ENCODE measurements at regions not wholly inside any gene's neighbourhood (a gene's known extent, or its start where the extent isn't known, plus 50 kb on each side); places are given as distances from the start of the nearest gene placed in this dataset.

DNA sequence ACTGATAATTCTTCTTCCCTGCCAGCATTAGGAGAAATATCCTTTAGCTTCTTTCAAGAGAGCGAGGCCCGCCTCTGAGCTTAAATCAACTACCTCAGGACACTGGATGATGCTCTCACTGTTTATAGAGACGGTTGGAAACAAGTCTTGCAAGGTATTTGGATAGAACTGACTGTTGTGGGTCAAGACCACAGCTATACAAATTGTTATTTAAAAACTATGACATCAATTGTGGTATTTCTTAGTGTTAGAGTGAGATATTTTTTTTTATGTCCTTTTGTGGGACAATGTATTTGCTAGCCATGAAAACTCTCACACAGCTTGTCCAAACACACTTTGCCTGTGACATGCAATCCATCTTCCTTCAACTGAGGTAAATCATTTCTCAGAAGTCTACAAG is 136.3 kb upstream of the PHACTR1 start:
- no peak for DNase-seq (ENCODE audit: low read depth)

DNA sequence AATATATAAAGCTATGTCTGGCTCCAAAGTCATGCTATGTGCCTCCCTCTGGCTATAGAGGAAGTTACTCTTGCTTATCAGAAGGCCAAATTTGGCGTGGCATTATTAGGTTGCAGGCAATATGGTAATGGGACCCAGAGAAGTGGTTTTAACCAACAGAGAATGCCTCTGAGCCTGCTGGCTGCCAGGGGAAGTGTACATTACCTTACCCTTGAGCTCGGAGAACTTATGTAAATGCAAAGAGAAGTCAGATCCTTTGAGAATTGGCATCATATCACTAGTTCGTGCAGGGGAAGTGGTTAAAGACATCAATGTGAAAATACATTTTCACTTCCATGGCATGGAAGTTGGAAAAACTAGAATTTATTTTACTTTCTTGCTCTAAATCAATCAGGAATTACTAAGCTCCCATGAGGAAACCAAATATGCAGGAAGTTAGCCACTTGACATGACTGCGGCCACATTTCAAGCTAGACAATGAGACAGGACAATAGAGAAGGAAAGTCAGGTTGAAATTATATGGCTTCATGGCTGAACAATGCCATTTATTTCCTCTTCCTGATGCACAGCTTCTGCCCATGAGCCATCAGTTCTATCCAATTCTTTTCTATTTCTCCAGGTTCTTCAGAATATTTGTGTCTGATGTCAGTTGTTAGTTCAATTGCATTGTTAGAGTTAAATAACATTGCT is 134.0 kb upstream of the PHACTR1 start:
- DNase-seq (ENCODE audit: low read depth), result no peak

DNA sequence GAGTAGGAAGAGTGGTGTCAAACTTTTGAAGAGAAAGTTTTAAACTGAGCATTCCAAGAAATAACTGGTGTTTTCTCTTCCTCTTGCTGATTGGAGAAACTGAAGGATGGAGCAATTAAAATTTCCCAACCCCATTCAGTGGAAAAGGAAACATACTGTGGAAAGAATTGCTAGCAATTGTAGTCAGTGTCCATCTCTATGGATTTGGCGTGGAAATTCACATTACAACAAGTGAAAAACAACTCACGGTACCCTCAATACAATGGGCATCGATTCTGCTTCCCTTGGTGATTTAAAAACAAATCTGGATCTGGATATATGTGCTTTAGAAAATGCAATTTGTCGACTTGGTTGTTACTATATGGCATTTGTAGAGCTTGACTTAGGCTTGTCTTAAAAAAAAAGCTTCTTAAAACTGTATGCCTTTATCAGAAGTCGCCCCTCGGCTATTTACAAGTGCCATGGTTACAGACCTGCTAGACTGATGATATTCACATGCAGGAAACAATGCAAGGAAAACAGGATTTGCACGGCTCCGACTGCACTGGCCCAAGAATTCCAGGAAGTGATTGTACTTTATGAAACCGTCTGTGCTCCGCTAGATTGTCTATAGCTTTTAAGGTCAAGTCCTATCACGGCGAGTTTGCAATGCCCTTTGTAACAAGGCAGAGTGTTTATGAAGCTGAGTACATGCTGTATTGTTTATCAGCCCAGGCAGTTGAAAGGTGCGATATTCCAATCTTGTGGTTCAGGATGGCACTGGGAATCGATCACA is 131.7 kb upstream of the PHACTR1 start:
- DNase-seq (ENCODE audit: low read depth), result no peak

DNA sequence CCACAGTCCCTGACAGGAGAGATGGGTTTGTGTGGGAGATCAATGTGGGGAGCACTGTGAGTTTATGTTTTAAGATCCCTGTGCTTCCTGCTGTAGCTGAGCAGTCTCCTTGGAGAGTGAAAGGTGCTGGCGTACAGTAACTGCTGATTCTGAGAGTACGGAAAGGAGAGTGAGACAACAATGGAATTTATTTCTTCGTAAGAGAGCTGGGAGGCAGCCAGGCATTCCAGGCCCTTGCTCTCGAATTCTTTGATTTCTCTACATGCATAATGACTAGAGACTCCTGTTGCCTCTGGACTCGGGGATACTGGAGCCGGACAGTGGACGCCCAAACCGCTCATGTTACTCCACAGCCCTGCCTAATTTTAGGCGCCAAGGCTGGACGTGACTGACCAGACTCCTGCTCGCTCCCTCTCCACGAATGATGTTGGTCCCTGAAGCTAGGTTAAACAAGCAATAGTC is 131.0 kb upstream of the PHACTR1 start:
- no peak for DNase-seq (ENCODE audit: low read depth)

DNA sequence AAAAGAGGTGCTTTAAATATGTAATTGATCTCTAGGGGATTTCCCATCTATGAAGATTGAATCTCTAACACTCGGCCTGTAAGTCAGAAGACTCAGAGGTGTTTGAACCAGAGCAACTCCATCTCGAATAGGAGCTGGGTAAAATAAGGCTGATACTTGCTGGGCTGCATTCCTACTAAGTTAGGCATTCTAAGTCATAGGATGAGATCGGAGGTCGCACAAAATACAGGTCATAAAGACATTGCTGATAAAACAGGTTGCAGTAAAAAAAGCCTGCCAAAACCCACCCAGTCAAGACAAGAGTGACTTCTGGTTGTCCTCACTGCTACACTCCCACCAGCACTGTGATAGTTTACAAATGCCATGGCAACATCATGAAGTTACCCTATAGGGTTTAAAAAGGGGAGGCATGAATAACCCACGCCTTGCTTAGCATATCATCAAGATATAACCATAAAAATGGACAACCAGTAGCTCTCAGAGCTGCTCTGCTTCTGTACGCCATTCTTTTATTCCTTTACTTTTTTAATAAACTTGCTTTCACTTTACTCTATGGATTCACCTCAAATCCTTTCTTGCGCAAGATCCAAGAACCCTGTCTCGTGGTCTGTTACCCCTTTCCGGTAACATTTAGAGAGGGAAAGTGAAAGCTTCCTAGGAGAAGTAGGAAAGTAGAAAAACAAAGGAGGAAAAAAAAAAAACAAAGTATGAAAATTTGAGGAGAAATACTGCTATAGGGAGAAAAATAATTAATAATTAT is 129.7 kb upstream of the PHACTR1 start:
- no peak for DNase-seq (ENCODE audit: low read depth)

DNA sequence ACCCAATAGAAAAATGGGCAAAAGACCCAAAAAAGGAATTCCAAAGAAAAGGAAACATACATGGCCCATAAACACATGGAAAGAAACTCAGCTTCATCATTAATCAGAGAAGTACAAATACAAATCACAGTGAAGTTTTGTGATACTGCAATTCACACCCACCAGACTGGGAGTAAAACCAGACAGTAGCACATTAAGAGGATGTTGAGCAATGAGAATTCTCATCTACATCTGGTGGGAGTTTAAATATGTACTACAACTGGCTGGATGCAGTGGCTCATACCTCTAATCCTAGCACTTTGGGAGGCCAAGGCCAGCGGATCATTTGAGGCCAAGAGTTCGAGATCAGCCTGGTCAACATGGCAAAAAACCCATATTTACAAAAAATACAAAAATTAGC is 125.7 kb upstream of the PHACTR1 start:
- no peak for DNase-seq (ENCODE audit: low read depth)

DNA sequence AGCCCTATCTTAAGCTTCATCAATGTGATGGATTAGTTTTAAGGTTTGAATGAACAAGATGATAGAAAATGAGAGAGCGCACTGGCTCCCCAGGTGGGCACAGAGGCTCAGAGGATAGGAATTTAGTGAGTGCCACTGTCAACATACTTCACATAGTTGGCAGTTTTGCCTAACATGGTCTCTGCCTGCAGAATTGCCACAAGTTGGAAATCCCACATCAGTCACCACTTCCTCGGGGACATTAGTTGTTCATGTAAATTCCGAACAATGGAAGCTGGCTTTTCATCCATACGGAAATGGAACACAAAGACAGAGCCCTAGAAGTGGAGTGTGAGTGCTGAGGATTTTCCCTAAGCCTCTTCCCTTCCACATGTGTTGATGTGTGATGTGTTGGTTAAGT is 123.9 kb upstream of the PHACTR1 start:
- DNase-seq (ENCODE audit: low read depth), result no peak

DNA sequence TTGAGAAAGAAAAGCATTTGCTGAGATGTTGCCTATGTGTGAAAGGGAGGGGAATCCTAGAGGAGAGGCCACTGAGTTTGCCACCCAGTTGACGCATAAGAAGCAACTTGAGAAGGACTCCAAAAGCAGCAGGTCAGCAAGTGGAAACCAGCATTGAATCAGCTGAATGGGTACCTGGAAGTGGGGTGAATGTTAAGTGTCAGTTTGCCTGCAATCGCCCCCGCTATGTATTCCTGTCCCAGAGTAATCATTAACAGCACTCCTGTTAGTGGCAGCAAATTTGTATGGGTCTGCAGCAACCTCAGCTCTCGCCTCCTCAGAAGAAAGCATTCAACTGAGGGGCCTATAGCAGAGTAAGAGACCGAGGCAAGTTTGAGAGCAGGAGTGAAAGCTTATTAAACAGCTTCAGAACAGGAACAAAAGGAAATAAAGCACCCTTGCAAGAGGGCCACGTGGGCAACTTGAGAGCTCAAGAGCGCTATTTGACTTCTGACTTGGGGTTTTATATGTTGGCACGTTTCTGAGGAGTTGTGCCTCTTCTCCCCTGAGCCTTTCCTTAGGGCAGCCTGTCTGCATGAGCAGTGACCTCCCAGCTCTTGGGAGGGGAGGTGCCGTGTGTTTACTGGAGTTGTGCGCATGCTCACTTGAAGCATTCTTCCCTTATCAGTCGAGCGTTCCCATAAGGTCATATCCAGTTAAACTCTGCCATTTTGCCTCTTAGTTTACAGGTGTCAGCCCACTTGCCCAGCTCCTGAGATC is 122.6 kb upstream of the PHACTR1 start:
- DNase-seq (ENCODE audit: low read depth), result no peak

DNA sequence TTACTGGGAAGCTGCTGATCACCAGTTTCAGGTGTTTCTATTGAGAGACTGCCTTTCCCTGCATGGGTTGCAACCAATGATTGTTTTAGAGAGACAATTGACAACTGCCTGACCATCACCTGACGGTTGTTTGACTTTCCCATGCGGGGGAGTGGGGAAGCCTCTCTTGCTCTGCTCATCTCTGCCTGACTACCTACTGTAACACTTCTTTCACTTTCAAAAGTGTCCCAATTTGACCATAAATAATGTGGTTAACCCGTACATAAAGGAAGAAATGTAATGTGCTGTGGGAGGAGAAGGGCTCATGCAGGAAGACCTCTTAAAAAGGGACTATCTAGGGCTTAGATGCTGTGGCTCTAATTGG is 122.1 kb upstream of the PHACTR1 start:
- DNase-seq (ENCODE audit: low read depth), result no peak

DNA sequence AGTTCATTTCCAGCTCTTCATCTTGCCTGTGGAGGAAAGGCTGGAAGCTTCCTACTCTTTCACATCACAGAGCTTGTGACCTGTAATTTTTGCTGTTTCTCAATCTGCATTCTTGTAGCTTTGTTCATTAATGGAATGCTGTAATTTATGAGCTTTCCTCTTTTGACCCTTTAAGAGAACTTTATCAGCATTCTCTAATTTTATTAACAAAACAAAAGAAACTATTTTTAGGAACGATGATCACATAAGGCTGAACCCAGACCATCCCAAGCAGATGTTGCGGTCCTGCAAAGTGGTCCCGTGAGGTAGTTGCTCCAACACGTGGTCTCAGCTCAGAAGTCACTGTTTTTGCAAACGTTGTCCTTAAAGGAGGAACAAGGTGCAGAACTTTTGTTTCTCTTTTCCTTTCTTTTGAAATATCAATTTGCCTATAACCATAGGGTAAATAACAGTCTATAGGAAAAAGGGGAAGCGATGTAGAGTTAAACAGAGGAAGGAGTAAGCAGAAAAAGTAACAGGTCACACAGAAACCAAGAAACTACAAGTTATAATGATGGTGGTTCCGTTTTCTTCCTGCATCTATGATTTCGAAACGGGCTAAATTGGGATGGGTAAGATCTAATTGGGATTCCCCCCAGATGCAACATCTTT is 121.3 kb upstream of the PHACTR1 start:
- DNase-seq (ENCODE audit: low read depth), result peak; percentile 28

DNA sequence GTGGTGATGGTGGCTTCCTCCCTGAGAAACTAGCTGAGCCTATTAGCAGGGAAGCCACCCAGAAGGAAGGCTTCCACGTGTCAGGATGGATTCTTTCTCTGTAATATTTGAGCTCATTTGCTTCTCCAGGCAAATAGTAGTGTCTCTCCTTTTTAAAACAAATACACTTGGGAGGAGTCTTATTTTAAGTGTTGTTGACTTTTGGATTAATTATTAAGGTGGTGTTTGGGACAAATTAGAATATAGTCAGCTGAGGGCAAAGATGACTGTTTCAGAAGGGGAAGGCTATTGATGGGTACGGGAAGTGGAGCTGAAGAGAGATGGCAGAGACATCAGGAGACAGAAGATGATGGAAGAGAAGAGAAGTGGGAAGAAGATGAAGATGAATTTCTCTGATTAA is 119.8 kb upstream of the PHACTR1 start:
- DNase-seq (ENCODE audit: low read depth), result no peak

DNA sequence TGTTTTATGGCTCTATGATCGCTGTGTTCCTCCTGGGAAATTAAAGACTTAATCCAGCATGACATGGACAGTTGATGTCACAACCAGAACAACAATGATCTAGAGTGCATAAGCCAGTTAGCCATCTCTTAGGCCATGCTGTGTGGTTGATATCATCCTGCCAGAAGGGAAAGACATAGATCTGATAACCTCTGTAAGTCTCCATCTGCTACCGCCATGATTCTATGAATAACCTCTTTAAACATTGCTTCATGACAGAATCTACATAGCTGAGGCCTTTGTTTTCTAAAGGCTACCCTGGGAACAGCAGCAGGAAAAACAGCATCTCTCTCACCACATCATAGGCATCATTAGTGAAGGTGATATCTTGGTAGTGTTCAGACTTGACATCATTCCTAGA is 117.6 kb upstream of the PHACTR1 start:
- DNase-seq (ENCODE audit: low read depth), result no peak

DNA sequence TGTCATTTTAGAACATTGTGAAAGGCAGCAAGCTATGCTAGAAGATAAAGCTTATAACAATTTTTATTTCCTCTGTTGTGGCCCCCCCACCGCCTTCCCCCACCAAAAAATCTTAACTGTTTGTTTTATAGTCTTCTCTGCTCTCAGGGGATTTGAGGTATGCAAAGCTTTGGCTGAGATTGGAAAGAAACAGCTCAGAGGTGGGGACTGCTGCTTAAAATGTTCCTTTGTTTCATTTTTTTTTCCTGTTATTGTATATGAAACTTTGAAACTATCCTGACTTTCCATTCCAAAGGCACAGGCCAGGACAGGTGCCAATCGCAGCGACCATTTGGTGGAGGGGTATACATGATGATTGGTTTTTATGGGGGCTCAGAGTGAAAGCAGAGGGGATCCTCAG is 114.7 kb upstream of the PHACTR1 start:
- DNase-seq (ENCODE audit: low read depth), result no peak

DNA sequence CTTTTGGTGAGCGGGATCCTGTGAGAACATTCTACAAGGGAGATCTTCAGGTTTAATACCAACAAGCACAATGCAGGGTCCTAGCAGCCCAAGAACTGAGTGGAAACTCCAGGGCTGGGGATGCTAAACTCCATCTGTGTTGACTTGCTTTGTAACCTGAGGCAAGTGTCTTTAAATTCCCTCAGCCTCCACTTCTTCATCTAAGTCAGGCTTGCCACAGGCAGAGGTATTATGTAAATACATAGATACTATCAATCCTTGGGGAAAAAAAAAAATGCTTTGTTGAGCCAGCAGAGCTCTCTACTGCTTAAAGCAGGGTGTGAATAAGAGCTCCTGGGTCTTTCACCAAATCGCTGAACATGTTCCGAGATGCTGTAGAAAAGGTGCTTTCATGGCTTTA is 114.2 kb upstream of the PHACTR1 start:
- no peak for DNase-seq (ENCODE audit: low read depth)

DNA sequence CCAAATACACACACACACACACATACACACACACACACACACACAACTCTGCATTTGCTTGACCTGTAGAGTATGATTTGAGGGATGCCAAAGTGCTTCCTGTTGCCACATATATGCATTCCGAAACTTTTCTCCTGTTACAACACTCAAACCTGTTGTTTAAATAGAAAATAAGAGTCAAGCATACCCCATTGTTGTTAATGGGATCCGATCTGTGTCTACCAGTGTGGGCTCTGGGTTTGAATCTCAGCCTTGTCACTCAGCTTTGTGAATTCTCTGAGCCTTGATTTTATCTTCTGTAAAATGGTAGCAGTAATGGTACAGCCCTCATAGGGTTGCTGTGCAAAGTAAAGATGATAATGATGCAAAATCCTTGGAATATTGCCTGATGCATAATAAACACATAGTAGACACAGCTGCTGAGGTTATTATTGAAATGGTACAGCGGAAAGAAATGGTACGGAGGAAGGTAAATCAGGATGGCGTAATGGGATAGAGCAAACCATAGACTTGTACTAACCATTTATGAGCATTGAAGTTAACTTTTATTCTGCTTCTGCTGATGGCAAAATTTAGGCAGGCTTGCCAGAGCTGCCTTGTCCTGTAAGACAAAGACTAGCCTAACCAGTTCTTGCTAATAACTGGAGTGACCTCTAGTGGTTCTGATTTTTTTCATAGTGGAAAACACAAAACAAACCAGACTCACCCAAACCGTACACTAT is 113.5 kb upstream of the PHACTR1 start:
- peak; percentile 66 for DNase-seq (ENCODE audit: low read depth)

DNA sequence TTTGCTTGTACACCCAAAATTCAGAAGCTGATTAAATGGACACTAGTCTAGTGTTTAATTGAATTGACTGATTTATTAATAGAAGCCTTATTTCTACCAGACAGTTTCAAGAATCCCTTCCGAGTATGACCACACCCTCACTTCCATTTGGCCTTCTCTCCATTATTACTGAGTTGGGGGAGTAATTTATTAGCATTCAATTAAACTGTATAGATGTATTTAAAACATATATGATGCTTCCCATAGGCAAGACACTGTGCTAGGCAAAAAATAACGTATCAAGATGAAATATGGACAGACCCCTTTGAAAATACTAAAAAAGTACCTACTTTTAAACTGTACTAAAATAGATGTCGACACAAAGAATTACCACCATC is 112.9 kb upstream of the PHACTR1 start:
- no peak for DNase-seq (ENCODE audit: low read depth)

DNA sequence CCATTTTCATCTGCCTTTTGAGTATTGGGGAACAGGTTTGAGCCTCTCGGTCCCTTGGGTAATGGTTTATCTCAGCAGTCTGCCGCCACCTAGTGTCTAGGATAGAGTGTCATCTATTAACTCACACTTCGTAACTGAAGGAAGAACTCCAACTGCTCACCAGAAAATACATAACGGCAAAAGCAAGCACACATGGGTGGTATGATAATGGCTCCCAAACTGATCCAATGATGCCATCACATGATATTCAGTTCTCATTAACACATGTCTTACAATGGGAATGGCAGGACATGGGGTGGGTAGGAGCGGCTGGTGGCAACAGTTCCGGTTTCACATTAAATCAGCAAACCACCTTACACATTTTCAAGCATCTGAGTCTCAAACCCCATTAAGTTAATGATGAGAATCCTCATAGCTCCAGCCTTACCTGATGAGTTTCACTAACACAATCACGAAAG is 110.7 kb upstream of the PHACTR1 start:
- DNase-seq (ENCODE audit: low read depth), result peak; percentile 76

DNA sequence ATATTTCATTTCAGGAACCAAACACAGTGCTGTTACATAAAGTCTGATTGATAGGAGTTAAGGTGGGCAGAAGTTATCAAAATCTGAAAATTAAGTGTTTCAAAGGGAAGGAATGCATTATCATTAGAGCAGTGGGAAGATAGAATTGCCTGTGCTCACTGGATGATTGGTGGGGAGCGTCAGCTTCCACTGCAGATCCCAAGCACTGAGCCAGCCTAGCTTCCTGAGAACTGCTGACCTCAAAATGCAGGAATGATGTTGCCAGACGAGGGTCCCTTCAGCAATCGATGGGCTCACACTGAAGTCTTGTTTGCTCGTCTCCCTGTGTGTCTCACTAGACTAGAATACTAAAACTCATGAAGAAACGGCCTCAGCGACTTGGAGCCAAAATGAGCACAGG is 110.0 kb upstream of the PHACTR1 start:
- DNase-seq (ENCODE audit: low read depth), result no peak

DNA sequence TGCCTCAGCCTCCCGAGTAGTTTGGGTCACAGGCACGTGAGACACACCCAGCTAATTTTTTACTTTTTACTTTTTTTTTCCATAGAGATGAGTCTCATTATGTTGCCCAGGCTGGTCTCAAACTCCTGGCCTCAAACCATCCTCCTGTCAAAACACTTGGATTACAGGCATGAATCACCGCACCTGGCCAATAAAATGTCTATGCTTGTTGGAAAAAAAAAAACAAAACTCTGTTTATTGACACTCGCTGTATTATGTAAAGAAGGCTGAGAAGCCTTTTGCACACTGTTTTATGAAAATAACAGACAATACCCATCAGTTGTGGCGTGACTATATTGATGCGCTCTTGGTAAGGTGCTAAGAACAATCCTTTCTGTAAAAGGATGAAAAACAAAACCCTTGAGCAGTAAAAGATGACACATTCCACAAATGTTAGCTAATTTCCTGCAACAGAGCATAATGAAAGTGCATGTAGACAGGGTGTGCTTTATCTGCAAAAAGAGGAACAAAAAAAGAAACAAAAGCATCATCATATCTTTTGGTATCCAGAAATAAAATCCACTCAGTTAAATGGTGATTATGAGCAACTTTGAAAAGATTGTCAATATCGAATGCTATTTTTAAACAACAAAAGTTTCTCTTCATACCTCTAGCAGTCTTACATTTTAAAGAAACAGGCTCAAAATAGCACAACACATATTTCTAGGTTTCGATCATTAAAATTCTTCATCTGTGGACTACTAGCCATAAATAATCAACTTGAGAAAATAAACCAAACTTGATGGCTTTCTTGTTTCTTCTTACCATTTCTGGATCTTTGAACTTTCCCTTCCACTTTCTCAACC is 108.3 kb upstream of the PHACTR1 start:
- peak; percentile 44 for DNase-seq (ENCODE audit: low read depth)

DNA sequence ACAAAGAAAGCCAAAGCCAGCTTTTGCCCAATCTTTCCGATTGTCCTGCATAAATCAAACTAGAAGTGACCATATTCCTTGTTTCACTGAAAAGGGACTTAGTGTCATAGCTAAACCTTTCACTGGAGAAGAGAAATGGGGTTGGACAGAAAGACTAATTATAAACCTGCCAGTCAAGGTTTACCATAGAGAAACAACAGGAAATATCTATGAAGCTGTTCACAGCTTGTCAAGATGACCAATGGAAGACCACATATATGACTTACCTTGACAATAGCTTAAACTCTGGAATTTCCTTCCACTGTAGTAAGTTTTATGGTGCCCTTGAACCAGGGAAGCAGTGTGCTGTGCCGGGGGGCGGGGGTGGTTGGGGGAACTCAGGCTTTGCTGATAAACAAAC is 107.7 kb upstream of the PHACTR1 start:
- no peak for DNase-seq (ENCODE audit: low read depth)
